Panc1 (cell line): ENCODE measurements at regions not wholly inside any gene's neighbourhood (a gene's known extent, or its start where the extent isn't known, plus 50 kb on each side); places are given as distances from the start of the nearest gene placed in this dataset.

Source experiments
- ATAC-seq: fragments of 200-7000 bp; cut with Tn5 transposase; 2 replicates; pipeline ENCODE4 v1.9.1; 2020; ENCODE audit warnings: mild to moderate bottlenecking, moderate library complexity
- BruUV-seq: library from RNA; stranded (reverse); fragments of 400-500 nt; replicated peaks from 2 replicates; lab custom pipeline; 2021; lab: Mats Ljungman, UMichigan
- CTCF ChIA-PET: fragments of 300-600 bp; sonication (Branson Sonifier 250); formaldehyde crosslinking; loops from one replicate; lab custom pipeline; 2022; ENCODE audit warnings: antibody characterized with exemption; lab: Charles Lee
- POLR2A ChIA-PET: fragments of 300-600 bp; sonication (Branson Sonifier 250); formaldehyde crosslinking; loops from one replicate; lab custom pipeline; 2022; ENCODE audit warnings: antibody characterized with exemption; lab: Charles Lee
- DNase-seq: peaks from one replicate; pipeline ENCODE4 v3.0.0-alpha.2; 2010; ENCODE audit warnings: low read depth, low spot score
- H3K27ac ChIP-seq: 2 replicates; pipeline ENCODE4 v1.5.1; 2011; ENCODE audit warnings: mild to moderate bottlenecking, low read length, inconsistent platforms
- H3K27me3 ChIP-seq: fragments of 200-500 bp; sonication (Bioruptor generic); 2 replicates; pipeline ENCODE4 v1.6.0; 2014; ENCODE audit warnings: low read length, inconsistent platforms; ENCODE audit not compliant: control insufficient read depth, insufficient read depth
- H3K36me3 ChIP-seq: fragments of 200-500 bp; sonication (Bioruptor generic); 2 replicates; pipeline ENCODE4 v1.5.1; 2014; ENCODE audit warnings: inconsistent platforms, mild to moderate bottlenecking, low read length, moderate library complexity; ENCODE audit not compliant: control insufficient read depth, insufficient read depth
- H3K4me1 ChIP-seq: 2 replicates; pipeline ENCODE4 v1.5.1; 2011; ENCODE audit warnings: inconsistent platforms, mild to moderate bottlenecking, low read length, moderate library complexity; ENCODE audit not compliant: control insufficient read depth, insufficient read depth
- H3K4me3 ChIP-seq, 2 experiments: 2 replicates each; pipeline ENCODE4 v1.5.1; 2011 to 2012; ENCODE audit warnings: low read depth in 2 of 2, low read length in 2 of 2, mild to moderate bottlenecking in 2 of 2, inconsistent platforms in 1 of 2, moderate library complexity in 1 of 2
- H3K9me3 ChIP-seq: fragments of 200-500 bp; sonication (Bioruptor generic); 2 replicates; pipeline ENCODE4 v1.5.1; 2014; ENCODE audit warnings: low read depth, mild to moderate bottlenecking, inconsistent platforms, low read length, moderate library complexity; ENCODE audit not compliant: control insufficient read depth, insufficient read depth
- POLR2AphosphoS5 ChIP-seq: IDR thresholded peaks from 2 replicates; pipeline ENCODE4 v1.6.1; 2012; ENCODE audit warnings: mild to moderate bottlenecking, low read depth, low read length, moderate library complexity
- SIN3A ChIP-seq: IDR thresholded peaks from 2 replicates; pipeline ENCODE4 v1.6.1; 2012; ENCODE audit warnings: low read depth, mild to moderate bottlenecking, low read length, moderate library complexity, borderline replicate concordance; ENCODE audit not compliant: insufficient read depth
- TCF7L2 ChIP-seq: IDR thresholded peaks from 2 replicates; pipeline ENCODE4 v1.6.1; 2011; ENCODE audit warnings: mild to moderate bottlenecking, low read depth, low read length, inconsistent platforms
- in situ Hi-C: cut with HindIII; loops from 2 replicates; pipeline ENCODE4 v1.10.0; 2016; ENCODE audit warnings: low sequenced_read_pairs, low pct_unique_long_range_greater_than_20kb
- intact Hi-C: fragments of 100-400 bp; cut with micrococcal nuclease; formaldehyde crosslinking; loops from one replicate; pipeline ENCODE4 v1.10.0; 2022; ENCODE audit not compliant: unreplicated experiment
- TF ChIP-seq, protein P1 (sequence below), 2 experiments: IDR thresholded peaks; 2 replicates each; pipeline ENCODE4 v1.6.1; 2011 to 2012; ENCODE audit warnings: low read depth in 2 of 2, control low read depth in 1 of 2, low read length in 1 of 2, mild to moderate bottlenecking in 1 of 2, moderate library complexity in 1 of 2; ENCODE audit not compliant: insufficient read depth in 1 of 2
- TF ChIP-seq, protein P2 (sequence below): fragments of 450-650 bp; IDR thresholded peaks from 2 replicates; pipeline ENCODE4 v1.5.1; 2017; ENCODE audit warnings: mild to moderate bottlenecking

DNA sequence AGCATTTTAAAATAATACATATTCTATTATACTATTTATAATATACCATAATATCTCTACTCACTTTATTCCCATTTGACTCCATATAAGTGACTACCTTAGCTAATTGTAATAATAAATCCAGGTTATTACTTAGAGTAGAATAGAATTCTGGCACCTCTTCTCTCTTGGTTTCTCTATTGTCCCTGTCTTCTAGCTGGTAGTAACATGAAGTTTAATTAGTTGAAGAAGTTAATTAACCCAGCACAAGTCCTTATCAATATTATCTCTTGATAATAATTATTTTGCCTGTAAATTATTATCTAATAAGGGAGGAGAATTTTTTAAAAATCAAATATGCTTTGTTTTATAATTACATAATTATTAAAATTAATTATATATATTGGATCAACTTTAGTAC is 1571.2 kb upstream of the PRR20A start:
- BruUV-seq, result no TSS peak

DNA sequence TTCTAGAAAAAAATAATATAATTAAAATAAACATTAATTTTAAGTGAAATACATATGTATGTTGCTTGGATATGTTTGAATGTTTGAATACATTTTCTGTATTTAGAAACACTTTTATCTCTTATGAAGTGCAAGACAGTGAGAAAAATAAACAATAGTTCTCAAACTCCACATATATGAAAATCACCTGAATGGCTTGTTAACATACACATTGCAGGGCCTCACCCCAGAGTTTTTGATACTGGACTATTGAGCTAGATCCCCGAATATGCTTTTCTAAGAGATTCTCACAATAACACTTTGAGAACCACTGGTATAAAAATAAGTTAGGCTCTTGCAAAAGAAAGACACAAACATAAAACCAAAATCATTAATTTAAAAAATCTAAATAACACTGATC is 1570.3 kb upstream of the PRR20A start:
- no peaks in the 10 kb centered on the region for H3K27me3 ChIP-seq
- H3K9me3 ChIP-seq, result no peaks in the 10 kb centered on the region
- no peak overlapping the region for H3K27ac ChIP-seq
- POLR2A ChIA-PET, result no interaction called here
- TF ChIP-seq, protein P1, sequence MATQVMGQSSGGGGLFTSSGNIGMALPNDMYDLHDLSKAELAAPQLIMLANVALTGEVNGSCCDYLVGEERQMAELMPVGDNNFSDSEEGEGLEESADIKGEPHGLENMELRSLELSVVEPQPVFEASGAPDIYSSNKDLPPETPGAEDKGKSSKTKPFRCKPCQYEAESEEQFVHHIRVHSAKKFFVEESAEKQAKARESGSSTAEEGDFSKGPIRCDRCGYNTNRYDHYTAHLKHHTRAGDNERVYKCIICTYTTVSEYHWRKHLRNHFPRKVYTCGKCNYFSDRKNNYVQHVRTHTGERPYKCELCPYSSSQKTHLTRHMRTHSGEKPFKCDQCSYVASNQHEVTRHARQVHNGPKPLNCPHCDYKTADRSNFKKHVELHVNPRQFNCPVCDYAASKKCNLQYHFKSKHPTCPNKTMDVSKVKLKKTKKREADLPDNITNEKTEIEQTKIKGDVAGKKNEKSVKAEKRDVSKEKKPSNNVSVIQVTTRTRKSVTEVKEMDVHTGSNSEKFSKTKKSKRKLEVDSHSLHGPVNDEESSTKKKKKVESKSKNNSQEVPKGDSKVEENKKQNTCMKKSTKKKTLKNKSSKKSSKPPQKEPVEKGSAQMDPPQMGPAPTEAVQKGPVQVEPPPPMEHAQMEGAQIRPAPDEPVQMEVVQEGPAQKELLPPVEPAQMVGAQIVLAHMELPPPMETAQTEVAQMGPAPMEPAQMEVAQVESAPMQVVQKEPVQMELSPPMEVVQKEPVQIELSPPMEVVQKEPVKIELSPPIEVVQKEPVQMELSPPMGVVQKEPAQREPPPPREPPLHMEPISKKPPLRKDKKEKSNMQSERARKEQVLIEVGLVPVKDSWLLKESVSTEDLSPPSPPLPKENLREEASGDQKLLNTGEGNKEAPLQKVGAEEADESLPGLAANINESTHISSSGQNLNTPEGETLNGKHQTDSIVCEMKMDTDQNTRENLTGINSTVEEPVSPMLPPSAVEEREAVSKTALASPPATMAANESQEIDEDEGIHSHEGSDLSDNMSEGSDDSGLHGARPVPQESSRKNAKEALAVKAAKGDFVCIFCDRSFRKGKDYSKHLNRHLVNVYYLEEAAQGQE (IDR thresholded peaks at IDR 0.05; ENCODE audit: insufficient read depth in 1 of 2, low read depth in 2 of 2, low read length in 1 of 2), result no peak
- TF ChIP-seq POLR2AphosphoS5, result no peak
- no peak for TF ChIP-seq TCF7L2
- TF ChIP-seq, protein P2, sequence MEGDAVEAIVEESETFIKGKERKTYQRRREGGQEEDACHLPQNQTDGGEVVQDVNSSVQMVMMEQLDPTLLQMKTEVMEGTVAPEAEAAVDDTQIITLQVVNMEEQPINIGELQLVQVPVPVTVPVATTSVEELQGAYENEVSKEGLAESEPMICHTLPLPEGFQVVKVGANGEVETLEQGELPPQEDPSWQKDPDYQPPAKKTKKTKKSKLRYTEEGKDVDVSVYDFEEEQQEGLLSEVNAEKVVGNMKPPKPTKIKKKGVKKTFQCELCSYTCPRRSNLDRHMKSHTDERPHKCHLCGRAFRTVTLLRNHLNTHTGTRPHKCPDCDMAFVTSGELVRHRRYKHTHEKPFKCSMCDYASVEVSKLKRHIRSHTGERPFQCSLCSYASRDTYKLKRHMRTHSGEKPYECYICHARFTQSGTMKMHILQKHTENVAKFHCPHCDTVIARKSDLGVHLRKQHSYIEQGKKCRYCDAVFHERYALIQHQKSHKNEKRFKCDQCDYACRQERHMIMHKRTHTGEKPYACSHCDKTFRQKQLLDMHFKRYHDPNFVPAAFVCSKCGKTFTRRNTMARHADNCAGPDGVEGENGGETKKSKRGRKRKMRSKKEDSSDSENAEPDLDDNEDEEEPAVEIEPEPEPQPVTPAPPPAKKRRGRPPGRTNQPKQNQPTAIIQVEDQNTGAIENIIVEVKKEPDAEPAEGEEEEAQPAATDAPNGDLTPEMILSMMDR, result no peak
- no peaks in the 10 kb centered on the region for H3K36me3 ChIP-seq
- no peak overlapping the region for H3K4me3 ChIP-seq
- DNase-seq, result no peak
- CTCF ChIA-PET, result no interaction called here
- no TSS peak for BruUV-seq
- intact Hi-C loops, result no loop called here
- ATAC-seq, result no peak
- in situ Hi-C loops, result no loop called here
- H3K4me1 ChIP-seq, result no peaks in the 10 kb centered on the region

More for the DNA sequence above, 1571.2 kb upstream of the PRR20A start:
- no peak for TF ChIP-seq SIN3A
- no peak for TF ChIP-seq POLR2AphosphoS5
- TF ChIP-seq, protein P2, result no peak
- TF ChIP-seq, protein P1 (IDR thresholded peaks at IDR 0.05; ENCODE audit: insufficient read depth in 1 of 2, low read depth in 2 of 2, low read length in 1 of 2), result no peak
- no peak for TF ChIP-seq TCF7L2
- no peaks in the 10 kb centered on the region for H3K9me3 ChIP-seq
- no peak overlapping the region for H3K4me3 ChIP-seq
- no peaks in the 10 kb centered on the region for H3K27me3 ChIP-seq
- in situ Hi-C loops, result no loop called here
- ATAC-seq (no peak), DNase-seq (no peak)
- H3K4me1 ChIP-seq, result no peaks in the 10 kb centered on the region
- POLR2A ChIA-PET, result no interaction called here
- no peak overlapping the region for H3K27ac ChIP-seq
- intact Hi-C loops, result no loop called here
- CTCF ChIA-PET, result no interaction called here
- no peaks in the 10 kb centered on the region for H3K36me3 ChIP-seq
